ENCODE measurements at regions not wholly inside any gene's neighbourhood (a gene's known extent, or its start where the extent isn't known, plus 50 kb on each side); places are given as distances from the start of the nearest gene placed in this dataset.

DNA sequence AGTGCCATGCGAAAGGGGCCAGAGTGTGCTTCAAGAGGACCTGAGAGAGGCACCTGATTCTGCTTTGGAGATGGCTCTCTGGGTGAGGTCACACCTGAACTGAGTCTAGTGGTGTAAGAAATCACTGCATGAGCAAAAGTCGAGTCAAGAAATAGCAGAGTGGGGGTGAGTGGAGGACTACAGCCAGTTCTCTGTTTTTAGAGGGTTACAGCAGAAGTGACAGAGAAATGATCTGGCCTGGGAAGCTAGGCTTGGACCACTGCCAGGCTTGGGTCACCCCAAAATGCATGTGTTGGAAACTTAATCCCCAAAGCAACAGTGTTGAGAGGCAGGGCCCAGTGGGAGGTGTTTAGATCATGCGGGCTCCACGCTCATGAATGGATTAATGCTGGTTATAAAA is 312.0 kb downstream of the CBLN1 start:
- TF ChIP-seq POLR2A (IDR thresholded peaks at IDR 0.05; ENCODE audit: low read depth) (no peak), POLR2AphosphoS5 (IDR thresholded peaks at IDR 0.05) (no peak)
- TF ChIP-seq, protein P1, sequence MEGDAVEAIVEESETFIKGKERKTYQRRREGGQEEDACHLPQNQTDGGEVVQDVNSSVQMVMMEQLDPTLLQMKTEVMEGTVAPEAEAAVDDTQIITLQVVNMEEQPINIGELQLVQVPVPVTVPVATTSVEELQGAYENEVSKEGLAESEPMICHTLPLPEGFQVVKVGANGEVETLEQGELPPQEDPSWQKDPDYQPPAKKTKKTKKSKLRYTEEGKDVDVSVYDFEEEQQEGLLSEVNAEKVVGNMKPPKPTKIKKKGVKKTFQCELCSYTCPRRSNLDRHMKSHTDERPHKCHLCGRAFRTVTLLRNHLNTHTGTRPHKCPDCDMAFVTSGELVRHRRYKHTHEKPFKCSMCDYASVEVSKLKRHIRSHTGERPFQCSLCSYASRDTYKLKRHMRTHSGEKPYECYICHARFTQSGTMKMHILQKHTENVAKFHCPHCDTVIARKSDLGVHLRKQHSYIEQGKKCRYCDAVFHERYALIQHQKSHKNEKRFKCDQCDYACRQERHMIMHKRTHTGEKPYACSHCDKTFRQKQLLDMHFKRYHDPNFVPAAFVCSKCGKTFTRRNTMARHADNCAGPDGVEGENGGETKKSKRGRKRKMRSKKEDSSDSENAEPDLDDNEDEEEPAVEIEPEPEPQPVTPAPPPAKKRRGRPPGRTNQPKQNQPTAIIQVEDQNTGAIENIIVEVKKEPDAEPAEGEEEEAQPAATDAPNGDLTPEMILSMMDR (IDR thresholded peaks at IDR 0.05): no peak
